ENCODE measurements at regions not wholly inside any gene's neighbourhood (a gene's known extent, or its start where the extent isn't known, plus 50 kb on each side); places are given as distances from the start of the nearest gene placed in this dataset.

- CTCF ChIA-PET (ENCODE audit: low intra/inter-chr PET ratio, low total read pairs) = no interaction called here
- no peak for TF ChIP-seq SALL1 (CRISPR knock-in tag; IDR thresholded peaks at IDR 0.05)
- no peak for TF ChIP-seq STAG1 (CRISPR knock-in tag; IDR thresholded peaks at IDR 0.05)
- no peak for TF ChIP-seq ZNF382 (CRISPR knock-in tag; IDR thresholded peaks at IDR 0.05; ENCODE audit: borderline replicate concordance)
- no peak for TF ChIP-seq PCBP2 (optimal IDR thresholded peaks at IDR 0.05; ENCODE audit: low read depth, low read length, poor library complexity, severe bottlenecking)
- TF ChIP-seq TSC22D2 (CRISPR knock-in tag; IDR thresholded peaks at IDR 0.05; ENCODE audit: borderline replicate concordance) = no peak
- TF ChIP-seq DNMT3B (CRISPR knock-in tag; conservative IDR thresholded peaks at IDR 0.05) = no peak
- TF ChIP-seq MED13 (CRISPR knock-in tag; IDR thresholded peaks at IDR 0.05) = no peak
- no peak for TF ChIP-seq HDAC6 (IDR thresholded peaks at IDR 0.05; ENCODE audit: low read depth, low read length)
- no peak for TF ChIP-seq PLRG1 (conservative IDR thresholded peaks at IDR 0.05)
- TF ChIP-seq HNF1B (CRISPR knock-in tag; IDR thresholded peaks at IDR 0.05) = no peak
- no peak for TF ChIP-seq RBM22 (optimal IDR thresholded peaks at IDR 0.05; ENCODE audit: low read length)
- TF ChIP-seq ZMAT5 (CRISPR knock-in tag; IDR thresholded peaks at IDR 0.05; ENCODE audit: borderline replicate concordance, low read depth) = no peak
- no peak for TF ChIP-seq GATAD1 (CRISPR knock-in tag; IDR thresholded peaks at IDR 0.05)
- TF ChIP-seq ZNF503 (CRISPR knock-in tag; IDR thresholded peaks at IDR 0.05) = no peak
- TF ChIP-seq MTF1 (CRISPR knock-in tag; IDR thresholded peaks at IDR 0.05) = no peak
- TF ChIP-seq ZNF879 (CRISPR knock-in tag; IDR thresholded peaks at IDR 0.05) = no peak
- TF ChIP-seq HINFP (CRISPR knock-in tag; IDR thresholded peaks at IDR 0.05; ENCODE audit: low read depth) = no peak
- no peak for TF ChIP-seq MTA1 (CRISPR knock-in tag; IDR thresholded peaks at IDR 0.05; ENCODE audit: borderline replicate concordance)
- TF ChIP-seq PHF8 (CRISPR knock-in tag; IDR thresholded peaks at IDR 0.05) = no peak
Measured at GRCh38 chr2:120570001-120570400, 165.7 kb upstream of the GLI2 start.

More at GRCh38 chr2:120570001-120570400, 165.7 kb upstream of the GLI2 start:
- DNase-seq (ENCODE audit: low spot score) (no peak), ATAC-seq (no peak), FAIRE-seq (no peak)
- in situ Hi-C loops (cut with HindIII; ENCODE audit: extremely low pct_ligation_motif_present, low pct_unique_long_range_greater_than_20kb) = no loop called here
- no TSS peak for BruUV-seq (replicated peaks)
- H3K27ac ChIP-seq (ENCODE audit: extremely low read length, insufficient read depth, low read length) = no peak overlapping the region
- H3K9me3 ChIP-seq (ENCODE audit: low read length) = no peaks in the 10 kb centered on the region
- intact Hi-C loops (cut with micrococcal nuclease; ENCODE audit: unreplicated experiment) = no loop called here
- WGBS (ENCODE audit: low lambda C conversion rate) = 78% methylated on average over 11 of the region's 12 CpGs
- H3K9ac ChIP-seq (ENCODE audit: insufficient read depth, low read depth, low read length) = no peak overlapping the region
- H3K36me3 ChIP-seq (replicated peaks in 1 of 2; ENCODE audit: control insufficient read depth in 1 of 2, insufficient read depth in 2 of 2, low read length in 2 of 2) = no peaks in the 10 kb centered on the region
- no peak overlapping the region for H3K4me2 ChIP-seq (ENCODE audit: low read depth, low read length)
- no peak overlapping the region for H3K4me3 ChIP-seq (replicated peaks in 1 of 3; ENCODE audit: insufficient read depth in 1 of 3, low read depth in 2 of 3, low read length in 3 of 3)
- no peaks in the 10 kb centered on the region for H3K79me2 ChIP-seq (ENCODE audit: insufficient read depth, low read length)
- H3K4me1 ChIP-seq (ENCODE audit: insufficient read depth, low read length) = peaks cover 38% of the 10 kb centered on the region
- H2AFZ ChIP-seq (ENCODE audit: low read length) = no peak overlapping the region
- POLR2A ChIA-PET = no interaction called here
- H3K27me3 ChIP-seq (ENCODE audit: control insufficient read depth in 1 of 2, insufficient read depth in 2 of 2, low read length in 2 of 2) = peaks cover 37 to 99% of the 10 kb centered on the region in 2 experiments
- no peaks in the 10 kb centered on the region; the same call in 1 of the 2 replicates for H4K20me1 ChIP-seq (ENCODE audit: insufficient read depth, low read length)
